Parathyroid adenoma (tissue), 2 donors: ENCODE measurements at regions not wholly inside any gene's neighbourhood (a gene's known extent, or its start where the extent isn't known, plus 50 kb on each side); places are given as distances from the start of the nearest gene placed in this dataset.
"Not testable (repeated sequence)": the region's sequence is repeated elsewhere in the genome, so short reads cannot be mapped to it uniquely, and the experiment has no call there.

Source experiments
- H2AFZ ChIP-seq: fragments of 300-600 bp; sonication (generic); one replicate; pipeline ENCODE4 v1.7.0; 2017; ENCODE audit warnings: antibody characterized with exemption, mild to moderate bottlenecking
- H3K27ac ChIP-seq: fragments of 300-600 bp; sonication (generic); one replicate; pipeline ENCODE4 v1.7.0; 2017
- H3K27me3 ChIP-seq: fragments of 300-600 bp; sonication (generic); one replicate; pipeline ENCODE4 v1.7.0; 2017; ENCODE audit warnings: low read length; ENCODE audit not compliant: control insufficient read depth, insufficient read depth
- H3K36me3 ChIP-seq: fragments of 300-600 bp; sonication (generic); one replicate; pipeline ENCODE4 v1.7.0; 2017; ENCODE audit warnings: low read length; ENCODE audit not compliant: control insufficient read depth, insufficient read depth
- H3K4me1 ChIP-seq: fragments of 300-600 bp; sonication (generic); one replicate; pipeline ENCODE4 v1.7.0; 2017; ENCODE audit warnings: control low read depth
- H3K4me2 ChIP-seq: fragments of 300-600 bp; sonication (generic); one replicate; pipeline ENCODE4 v1.7.0; 2017; ENCODE audit warnings: low read length
- H3K4me3 ChIP-seq: fragments of 300-600 bp; sonication (generic); one replicate; pipeline ENCODE4 v1.7.0; 2017; ENCODE audit warnings: low read depth, low read length
- H3K79me2 ChIP-seq: fragments of 300-600 bp; sonication (generic); one replicate; pipeline ENCODE4 v1.7.0; 2017; ENCODE audit warnings: control low read depth
- H3K9ac ChIP-seq: fragments of 300-600 bp; sonication (generic); one replicate; pipeline ENCODE4 v1.7.0; 2017; ENCODE audit warnings: mild to moderate bottlenecking
- H3K9me3 ChIP-seq: fragments of 300-600 bp; sonication (generic); one replicate; pipeline ENCODE4 v1.7.0; 2017; ENCODE audit warnings: low read length; ENCODE audit not compliant: control insufficient read depth
- CTCF ChIP-seq: fragments of 300-600 bp; sonication (generic); IDR thresholded peaks from one replicate; pipeline ENCODE4 v1.7.0; 2017; ENCODE audit warnings: antibody characterized with exemption, mild to moderate bottlenecking
- donor health status: primary hyperparathyroidism.

GRCh38 chr4:18106620-18107019, 85.1 kb upstream of the LCORL start:
- H3K4me3 ChIP-seq = no peak overlapping the region
- H3K79me2 ChIP-seq = no peaks in the 10 kb centered on the region
- no peaks in the 10 kb centered on the region for H3K27me3 ChIP-seq
- H3K9me3 ChIP-seq = no peaks in the 10 kb centered on the region
- H3K4me2 ChIP-seq = no peak overlapping the region
- H3K36me3 ChIP-seq = no peaks in the 10 kb centered on the region
- no peak overlapping the region for H3K27ac ChIP-seq
- H3K9ac ChIP-seq = no peak overlapping the region
- no peaks in the 10 kb centered on the region for H3K4me1 ChIP-seq
- TF ChIP-seq CTCF = no peak
- H2AFZ ChIP-seq = no peak overlapping the region

GRCh38 chr4:18105030-18106011, 83.8 kb upstream of the LCORL start:
- H3K9ac ChIP-seq = no peak overlapping the region
- no peaks in the 10 kb centered on the region for H3K4me1 ChIP-seq
- H3K27ac ChIP-seq = no peak overlapping the region
- H3K4me3 ChIP-seq = no peak overlapping the region
- TF ChIP-seq CTCF = no peak
- no peaks in the 10 kb centered on the region for H3K27me3 ChIP-seq
- H3K4me2 ChIP-seq = no peak overlapping the region
- no peaks in the 10 kb centered on the region for H3K79me2 ChIP-seq
- no peak overlapping the region for H2AFZ ChIP-seq
- H3K36me3 ChIP-seq = no peaks in the 10 kb centered on the region
- no peaks in the 10 kb centered on the region for H3K9me3 ChIP-seq

GRCh38 chr4:18103876-18104605, 82.5 kb upstream of the LCORL start:
- Histone ChIP-seq H3K27ac (no peak overlapping the region), H3K36me3 (no peaks in the 10 kb centered on the region), H3K4me1 (no peaks in the 10 kb centered on the region), H3K79me2 (no peaks in the 10 kb centered on the region), H3K9ac (no peak overlapping the region), H2AFZ (no peak overlapping the region), H3K4me3 (no peak overlapping the region), H3K9me3 (no peaks in the 10 kb centered on the region), H3K4me2 (no peak overlapping the region), H3K27me3 (no peaks in the 10 kb centered on the region)
- TF ChIP-seq CTCF = no peak

GRCh38 chr4:18100657-18101056, 79.1 kb upstream of the LCORL start:
- Histone ChIP-seq H3K27me3 (no peaks in the 10 kb centered on the region), H3K4me3 (no peak overlapping the region), H3K27ac (no peak overlapping the region), H3K36me3 (no peaks in the 10 kb centered on the region), H3K9ac (no peak overlapping the region), H3K9me3 (no peaks in the 10 kb centered on the region), H3K4me1 (no peaks in the 10 kb centered on the region), H3K4me2 (no peak overlapping the region), H2AFZ (no peak overlapping the region), H3K79me2 (no peaks in the 10 kb centered on the region)
- no peak for TF ChIP-seq CTCF

GRCh38 chr4:18090447-18090846, 68.9 kb upstream of the LCORL start:
- not testable (repeated sequence) for H2AFZ ChIP-seq, H3K9me3 ChIP-seq

More at GRCh38 chr4:18090447-18090846, 68.9 kb upstream of the LCORL start:
- not testable (repeated sequence) for H3K27me3 ChIP-seq, H3K9ac ChIP-seq, H3K4me2 ChIP-seq, H3K79me2 ChIP-seq, H3K4me3 ChIP-seq, H3K36me3 ChIP-seq, H3K4me1 ChIP-seq, H3K27ac ChIP-seq
